HepG2 (cell line): ENCODE measurements at regions not wholly inside any gene's neighbourhood (a gene's known extent, or its start where the extent isn't known, plus 50 kb on each side); places are given as distances from the start of the nearest gene placed in this dataset.
A peak's percentile ranks its signal among the peaks of the same experiment; 100 is the strongest.

ENCODE experiments used
- BHLHE40 ChIP-seq: IDR thresholded peaks from 2 replicates; pipeline ENCODE4 v1.6.1; 2011; ENCODE audit warnings: low read length, improper control_type of control experiment
- CBFB ChIP-seq: sonication (generic); formaldehyde crosslinking; IDR thresholded peaks from 2 replicates; pipeline ENCODE4 v1.4.0; 2020; ENCODE audit warnings: missing genetic modification reagents
- DPF2 ChIP-seq: sonication (generic); formaldehyde crosslinking; IDR thresholded peaks from 2 replicates; pipeline ENCODE4 v1.4.0; 2020; ENCODE audit warnings: mild to moderate bottlenecking, low read depth, missing genetic modification reagents, borderline replicate concordance
- DRAP1 ChIP-seq: IDR thresholded peaks from 2 replicates; pipeline ENCODE4 v1.6.1; 2016; ENCODE audit warnings: missing genetic modification reagents, missing compliant biosample characterization
- NFE2 ChIP-seq: sonication (generic); formaldehyde crosslinking; IDR thresholded peaks from 2 replicates; pipeline ENCODE4 v1.4.0; 2020; ENCODE audit warnings: missing genetic modification reagents
- RXRB ChIP-seq: IDR thresholded peaks from 2 replicates; pipeline ENCODE4 v1.6.1; 2016; ENCODE audit warnings: borderline replicate concordance, missing genetic modification reagents, missing compliant biosample characterization
- TCF7 ChIP-seq: sonication (generic); IDR thresholded peaks from 2 replicates; pipeline ENCODE4 v1.6.1; 2016; ENCODE audit warnings: antibody characterized with exemption, low read depth
- ZBTB40 ChIP-seq, 2 experiments: fragments of 450-650 bp in 1 of 2; sonication (generic) in 1 of 2; formaldehyde crosslinking in 1 of 2; IDR thresholded peaks; 2 replicates each; pipeline versions ENCODE4 v1.6.1 to v1.8.0; 2016 to 2022; ENCODE audit warnings: antibody characterized with exemption in 1 of 2, mild to moderate bottlenecking in 1 of 2, missing genetic modification reagents in 1 of 2
- ZNF580 ChIP-seq: IDR thresholded peaks from 2 replicates; pipeline ENCODE4 v1.6.1; 2016; ENCODE audit warnings: low read depth, borderline replicate concordance
- ZNF616 ChIP-seq: sonication (generic); formaldehyde crosslinking; IDR thresholded peaks from 2 replicates; pipeline ENCODE4 v1.5.0; 2020; ENCODE audit warnings: low read depth, mild to moderate bottlenecking, missing genetic modification reagents
- ZNF772 ChIP-seq: sonication (generic); formaldehyde crosslinking; IDR thresholded peaks from 2 replicates; pipeline ENCODE4 v1.5.0; 2020; ENCODE audit warnings: mild to moderate bottlenecking, missing genetic modification reagents
- TF ChIP-seq, protein P1 (sequence below): sonication (generic); formaldehyde crosslinking; IDR thresholded peaks from 2 replicates; pipeline ENCODE4 v1.9.0; 2022; ENCODE audit warnings: missing genetic modification reagents, mild to moderate bottlenecking, borderline replicate concordance
- TF ChIP-seq, protein P2 (sequence below): sonication (generic); formaldehyde crosslinking; IDR thresholded peaks from 2 replicates; pipeline ENCODE4 v1.4.0; 2020; ENCODE audit warnings: mild to moderate bottlenecking, missing genetic modification reagents

GRCh38 chr2:240255811-240256703 lies 115.6 kb upstream of the OTOS start (continued):
- TF ChIP-seq ZBTB40 (IDR thresholded peaks at IDR 0.05) (no peak), ZBTB40 (CRISPR knock-in tag; IDR thresholded peaks at IDR 0.05) (peak; percentile 55), ZNF772 (CRISPR knock-in tag) (0 out of 2 replicates have a peak, but pooled peaks have one; percentile 63), TCF7 (peak; percentile 98), RXRB (CRISPR knock-in tag) (0 out of 2 replicates have a peak, but pooled peaks have one; percentile 63), CBFB (peak; percentile 43; the same call in 1 of the 2 replicates), BHLHE40 (peak; percentile 94), NFE2 (CRISPR knock-in tag) (no peak), ZNF616 (CRISPR knock-in tag) (no peak), DPF2 (CRISPR knock-in tag) (peak; percentile 79), ZNF580 (CRISPR knock-in tag) (peak; percentile 69; the same call in 1 of the 2 replicates), DRAP1 (CRISPR knock-in tag) (peak; percentile 29)
- TF ChIP-seq, protein P1, sequence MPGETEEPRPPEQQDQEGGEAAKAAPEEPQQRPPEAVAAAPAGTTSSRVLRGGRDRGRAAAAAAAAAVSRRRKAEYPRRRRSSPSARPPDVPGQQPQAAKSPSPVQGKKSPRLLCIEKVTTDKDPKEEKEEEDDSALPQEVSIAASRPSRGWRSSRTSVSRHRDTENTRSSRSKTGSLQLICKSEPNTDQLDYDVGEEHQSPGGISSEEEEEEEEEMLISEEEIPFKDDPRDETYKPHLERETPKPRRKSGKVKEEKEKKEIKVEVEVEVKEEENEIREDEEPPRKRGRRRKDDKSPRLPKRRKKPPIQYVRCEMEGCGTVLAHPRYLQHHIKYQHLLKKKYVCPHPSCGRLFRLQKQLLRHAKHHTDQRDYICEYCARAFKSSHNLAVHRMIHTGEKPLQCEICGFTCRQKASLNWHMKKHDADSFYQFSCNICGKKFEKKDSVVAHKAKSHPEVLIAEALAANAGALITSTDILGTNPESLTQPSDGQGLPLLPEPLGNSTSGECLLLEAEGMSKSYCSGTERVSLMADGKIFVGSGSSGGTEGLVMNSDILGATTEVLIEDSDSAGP (CRISPR knock-in tag): peak; percentile 37
- TF ChIP-seq, protein P2, sequence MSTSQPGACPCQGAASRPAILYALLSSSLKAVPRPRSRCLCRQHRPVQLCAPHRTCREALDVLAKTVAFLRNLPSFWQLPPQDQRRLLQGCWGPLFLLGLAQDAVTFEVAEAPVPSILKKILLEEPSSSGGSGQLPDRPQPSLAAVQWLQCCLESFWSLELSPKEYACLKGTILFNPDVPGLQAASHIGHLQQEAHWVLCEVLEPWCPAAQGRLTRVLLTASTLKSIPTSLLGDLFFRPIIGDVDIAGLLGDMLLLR (CRISPR knock-in tag): peak; percentile 55; the same call in 1 of the 2 replicates
